ENCODE measurements at regions not wholly inside any gene's neighbourhood (a gene's known extent, or its start where the extent isn't known, plus 50 kb on each side); places are given as distances from the start of the nearest gene placed in this dataset.

DNA sequence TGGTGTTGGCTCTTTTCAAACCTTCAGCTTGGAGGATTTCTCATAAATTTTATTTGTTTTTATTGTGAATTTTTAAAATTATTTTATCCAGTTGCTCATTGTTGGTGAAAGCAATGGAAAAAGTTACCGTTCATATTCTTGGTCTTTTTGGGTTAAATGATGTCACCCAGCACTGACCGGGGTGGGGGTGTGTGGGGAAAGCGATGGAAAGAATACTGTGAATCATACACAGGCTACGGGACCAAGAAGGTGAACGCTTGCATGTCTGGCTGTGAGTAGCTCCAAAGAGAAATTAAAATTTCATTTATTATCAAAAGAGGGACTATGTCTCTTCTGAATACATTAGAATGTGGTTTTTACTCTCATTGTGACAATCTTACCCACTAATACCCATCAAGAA, 430.1 kb downstream of the AEBP2 start:
- Histone ChIP-seq H3K27me3 (ENCODE audit: control insufficient read depth, insufficient read depth, low read length) (no peaks in the 10 kb centered on the region), H3K36me3 (ENCODE audit: control insufficient read depth, insufficient read depth, low read length) (no peaks in the 10 kb centered on the region), H3K4me3 (ENCODE audit: low read depth, low read length) (no peak overlapping the region)
- DNase-seq (ENCODE audit: low read depth): no peak
- TF ChIP-seq, protein P1, sequence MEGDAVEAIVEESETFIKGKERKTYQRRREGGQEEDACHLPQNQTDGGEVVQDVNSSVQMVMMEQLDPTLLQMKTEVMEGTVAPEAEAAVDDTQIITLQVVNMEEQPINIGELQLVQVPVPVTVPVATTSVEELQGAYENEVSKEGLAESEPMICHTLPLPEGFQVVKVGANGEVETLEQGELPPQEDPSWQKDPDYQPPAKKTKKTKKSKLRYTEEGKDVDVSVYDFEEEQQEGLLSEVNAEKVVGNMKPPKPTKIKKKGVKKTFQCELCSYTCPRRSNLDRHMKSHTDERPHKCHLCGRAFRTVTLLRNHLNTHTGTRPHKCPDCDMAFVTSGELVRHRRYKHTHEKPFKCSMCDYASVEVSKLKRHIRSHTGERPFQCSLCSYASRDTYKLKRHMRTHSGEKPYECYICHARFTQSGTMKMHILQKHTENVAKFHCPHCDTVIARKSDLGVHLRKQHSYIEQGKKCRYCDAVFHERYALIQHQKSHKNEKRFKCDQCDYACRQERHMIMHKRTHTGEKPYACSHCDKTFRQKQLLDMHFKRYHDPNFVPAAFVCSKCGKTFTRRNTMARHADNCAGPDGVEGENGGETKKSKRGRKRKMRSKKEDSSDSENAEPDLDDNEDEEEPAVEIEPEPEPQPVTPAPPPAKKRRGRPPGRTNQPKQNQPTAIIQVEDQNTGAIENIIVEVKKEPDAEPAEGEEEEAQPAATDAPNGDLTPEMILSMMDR (IDR thresholded peaks at IDR 0.05; ENCODE audit: insufficient read depth, low read length, poor library complexity, severe bottlenecking): no peak

DNA sequence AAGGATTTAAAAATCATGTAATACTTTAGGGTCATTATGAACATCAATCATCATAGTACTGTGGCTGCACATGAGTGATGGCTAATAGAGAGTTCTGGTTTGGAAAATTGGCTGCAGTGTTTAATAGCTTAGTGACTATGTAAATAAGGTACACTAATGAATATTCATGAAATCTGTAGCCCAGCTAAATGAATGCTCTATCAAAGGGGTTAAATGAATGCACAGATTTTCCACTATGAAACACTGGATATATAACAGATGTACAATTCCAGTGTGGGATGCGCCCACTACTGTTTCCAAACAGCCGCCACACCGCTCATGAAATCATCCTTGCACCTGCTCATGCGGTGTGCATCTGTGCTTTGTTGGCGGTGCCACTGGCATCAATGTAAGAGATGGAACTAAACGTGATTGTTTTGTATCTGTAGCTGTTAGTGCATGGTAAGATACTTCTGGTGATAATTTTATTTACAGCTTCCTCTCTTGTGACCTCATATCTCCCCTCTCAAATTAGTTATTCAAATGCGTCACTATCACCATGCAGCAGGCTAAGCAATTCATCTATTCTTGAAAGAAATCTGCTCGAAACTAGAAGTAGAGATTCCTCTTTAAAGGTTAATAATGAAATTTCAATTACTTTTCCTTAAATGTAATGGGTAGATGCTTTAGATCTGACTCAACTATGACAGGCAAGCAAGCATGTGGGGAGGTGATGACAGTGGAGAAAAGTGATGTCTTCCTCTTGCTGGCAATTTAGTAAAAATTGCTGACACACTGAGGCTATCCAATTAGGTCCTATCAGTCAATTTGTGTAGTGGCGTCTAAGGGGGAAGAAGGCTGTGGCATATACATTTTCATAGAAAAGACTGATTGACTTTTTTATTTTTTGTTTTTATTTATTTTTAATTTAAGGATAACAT, 433.6 kb downstream of the AEBP2 start:
- DNase-seq (ENCODE audit: low read depth): no peak
- TF ChIP-seq, protein P1 (IDR thresholded peaks at IDR 0.05; ENCODE audit: insufficient read depth, low read length, poor library complexity, severe bottlenecking): no peak
- H3K27me3 ChIP-seq (ENCODE audit: control insufficient read depth, insufficient read depth, low read length): no peaks in the 10 kb centered on the region

DNA sequence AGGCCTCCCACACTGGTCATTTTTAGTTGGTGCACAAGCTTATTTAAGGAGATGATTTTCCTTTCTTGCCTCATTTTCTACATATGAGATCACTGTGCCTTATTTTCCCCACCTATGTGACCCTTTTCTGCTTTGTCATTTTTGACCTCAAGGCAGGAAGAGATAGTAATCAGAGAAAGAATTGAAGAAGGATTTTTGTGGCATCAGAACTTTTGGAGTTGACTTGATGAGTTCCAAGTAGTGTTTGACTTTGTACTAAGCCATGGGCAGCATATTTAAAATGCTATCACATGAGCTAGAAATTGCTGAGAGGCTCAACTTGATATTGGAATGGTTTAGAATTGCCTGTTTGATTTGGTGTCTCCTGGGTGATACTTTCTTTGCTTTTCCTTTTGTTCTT, 440.8 kb downstream of the AEBP2 start:
- no peak for DNase-seq (ENCODE audit: low read depth)
- Histone ChIP-seq H3K27me3 (ENCODE audit: control insufficient read depth, insufficient read depth, low read length) (no peaks in the 10 kb centered on the region), H3K36me3 (ENCODE audit: control insufficient read depth, insufficient read depth, low read length) (no peaks in the 10 kb centered on the region), H3K4me3 (ENCODE audit: low read depth, low read length) (no peak overlapping the region)
- TF ChIP-seq, protein P1 (IDR thresholded peaks at IDR 0.05; ENCODE audit: insufficient read depth, low read length, poor library complexity, severe bottlenecking): no peak

More for the DNA sequence above, 433.6 kb downstream of the AEBP2 start:
- H3K4me3 ChIP-seq (ENCODE audit: low read depth, low read length): no peak overlapping the region
- no peaks in the 10 kb centered on the region for H3K36me3 ChIP-seq (ENCODE audit: control insufficient read depth, insufficient read depth, low read length)

DNA sequence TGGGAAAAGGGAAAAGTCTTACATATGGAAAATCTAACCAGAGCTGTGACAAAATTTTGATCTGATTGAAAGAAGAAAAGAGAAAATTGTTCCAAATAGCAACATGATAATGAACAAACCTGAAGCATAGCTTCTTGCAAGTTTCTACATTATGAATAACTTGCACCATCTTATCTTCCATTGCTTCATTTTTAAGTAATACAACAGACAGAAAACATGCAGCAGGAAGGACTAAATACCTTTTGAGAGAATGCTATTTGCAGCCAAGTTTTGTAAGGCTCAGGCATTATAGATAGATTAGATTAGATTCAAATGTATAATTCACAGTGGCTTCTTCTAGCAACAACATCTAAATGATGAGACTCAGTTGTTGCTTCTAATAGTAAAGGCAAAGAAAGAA, 441.4 kb downstream of the AEBP2 start:
- Histone ChIP-seq H3K27me3 (ENCODE audit: control insufficient read depth, insufficient read depth, low read length) (no peaks in the 10 kb centered on the region), H3K36me3 (ENCODE audit: control insufficient read depth, insufficient read depth, low read length) (no peaks in the 10 kb centered on the region), H3K4me3 (ENCODE audit: low read depth, low read length) (no peak overlapping the region)
- DNase-seq (ENCODE audit: low read depth): no peak
- TF ChIP-seq, protein P1 (IDR thresholded peaks at IDR 0.05; ENCODE audit: insufficient read depth, low read length, poor library complexity, severe bottlenecking): no peak

DNA sequence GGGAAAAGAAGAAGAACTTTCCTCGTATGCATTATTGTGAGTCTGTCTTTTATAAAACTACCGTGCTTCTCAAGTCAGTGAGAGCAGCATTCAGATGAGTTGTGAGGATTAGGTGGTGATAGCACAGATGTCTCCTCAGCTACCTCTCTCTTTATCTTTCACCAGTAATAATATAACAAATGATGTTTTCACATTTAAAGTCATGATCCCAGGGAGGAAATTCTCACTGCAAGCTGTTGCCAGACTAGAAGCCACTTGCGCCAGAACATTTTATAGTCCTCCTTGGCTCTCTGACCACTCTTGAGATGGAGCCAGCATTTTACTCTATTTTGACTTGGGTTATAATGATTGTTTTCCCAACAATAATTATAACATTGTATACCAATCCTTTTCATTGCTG, 443.1 kb downstream of the AEBP2 start:
- no peak for DNase-seq (ENCODE audit: low read depth)
- Histone ChIP-seq H3K36me3 (ENCODE audit: control insufficient read depth, insufficient read depth, low read length) (no peaks in the 10 kb centered on the region), H3K4me3 (ENCODE audit: low read depth, low read length) (no peak overlapping the region), H3K27me3 (ENCODE audit: control insufficient read depth, insufficient read depth, low read length) (no peaks in the 10 kb centered on the region)
- TF ChIP-seq, protein P1 (IDR thresholded peaks at IDR 0.05; ENCODE audit: insufficient read depth, low read length, poor library complexity, severe bottlenecking): no peak

Measured in kidney epithelial cell (primary cell).